Astrocyte (in vitro differentiated cells and primary cell): ENCODE measurements at regions not wholly inside any gene's neighbourhood (a gene's known extent, or its start where the extent isn't known, plus 50 kb on each side); places are given as distances from the start of the nearest gene placed in this dataset.

Experiments
- EZH2 ChIP-seq: IDR thresholded peaks from 2 replicates; pipeline ENCODE4 v1.6.1; 2012; ENCODE audit warnings: mild to moderate bottlenecking, low read length, inconsistent platforms; ENCODE audit not compliant: insufficient read depth
- TF ChIP-seq, protein P1 (sequence below): IDR thresholded peaks from 2 replicates; pipeline ENCODE4 v1.5.1; 2011; ENCODE audit warnings: low read depth, mild to moderate bottlenecking, inconsistent platforms, low read length, moderate library complexity; ENCODE audit not compliant: insufficient read depth

GRCh38 chr18:65628390-65628789 is 122.4 kb upstream of the CDH7 start:
- TF ChIP-seq, protein P1, sequence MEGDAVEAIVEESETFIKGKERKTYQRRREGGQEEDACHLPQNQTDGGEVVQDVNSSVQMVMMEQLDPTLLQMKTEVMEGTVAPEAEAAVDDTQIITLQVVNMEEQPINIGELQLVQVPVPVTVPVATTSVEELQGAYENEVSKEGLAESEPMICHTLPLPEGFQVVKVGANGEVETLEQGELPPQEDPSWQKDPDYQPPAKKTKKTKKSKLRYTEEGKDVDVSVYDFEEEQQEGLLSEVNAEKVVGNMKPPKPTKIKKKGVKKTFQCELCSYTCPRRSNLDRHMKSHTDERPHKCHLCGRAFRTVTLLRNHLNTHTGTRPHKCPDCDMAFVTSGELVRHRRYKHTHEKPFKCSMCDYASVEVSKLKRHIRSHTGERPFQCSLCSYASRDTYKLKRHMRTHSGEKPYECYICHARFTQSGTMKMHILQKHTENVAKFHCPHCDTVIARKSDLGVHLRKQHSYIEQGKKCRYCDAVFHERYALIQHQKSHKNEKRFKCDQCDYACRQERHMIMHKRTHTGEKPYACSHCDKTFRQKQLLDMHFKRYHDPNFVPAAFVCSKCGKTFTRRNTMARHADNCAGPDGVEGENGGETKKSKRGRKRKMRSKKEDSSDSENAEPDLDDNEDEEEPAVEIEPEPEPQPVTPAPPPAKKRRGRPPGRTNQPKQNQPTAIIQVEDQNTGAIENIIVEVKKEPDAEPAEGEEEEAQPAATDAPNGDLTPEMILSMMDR: no peak
- no peak for TF ChIP-seq EZH2
